HG03558 (cell line): ENCODE measurements at regions not wholly inside any gene's neighbourhood (a gene's known extent, or its start where the extent isn't known, plus 50 kb on each side); places are given as distances from the start of the nearest gene placed in this dataset.
"Not testable (repeated sequence)": the region's sequence is repeated elsewhere in the genome, so short reads cannot be mapped to it uniquely, and the experiment has no call there.

Source experiments
- ATAC-seq: cut with Tn5 transposase; IDR thresholded peaks from one replicate; pipeline ENCODE4 v1.9.1; 2021; ENCODE audit warnings: moderate number of reproducible peaks; ENCODE audit not compliant: unreplicated experiment; ENCODE audit errors: extremely low read depth

DNA sequence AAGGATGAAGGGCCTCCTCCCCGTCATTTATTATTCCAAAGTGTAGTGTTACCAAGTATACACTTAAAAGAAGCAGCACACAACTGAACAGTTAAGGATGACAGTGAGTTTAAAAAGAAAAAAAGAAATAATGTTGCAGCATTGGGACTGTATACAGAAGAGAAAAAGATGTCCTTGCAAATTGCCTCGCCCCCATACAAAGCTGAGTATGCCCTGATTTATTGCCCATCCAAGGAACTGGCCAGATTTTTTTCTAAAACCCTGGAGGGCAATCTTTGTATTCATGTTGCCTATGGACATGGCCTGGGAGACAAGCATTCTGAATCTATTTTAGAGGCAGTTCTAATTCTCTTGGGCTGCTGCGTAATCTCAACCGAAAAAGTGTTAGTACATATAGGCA lies 182.7 kb upstream of the NR4A3 start:
- ATAC-seq = no peak

DNA sequence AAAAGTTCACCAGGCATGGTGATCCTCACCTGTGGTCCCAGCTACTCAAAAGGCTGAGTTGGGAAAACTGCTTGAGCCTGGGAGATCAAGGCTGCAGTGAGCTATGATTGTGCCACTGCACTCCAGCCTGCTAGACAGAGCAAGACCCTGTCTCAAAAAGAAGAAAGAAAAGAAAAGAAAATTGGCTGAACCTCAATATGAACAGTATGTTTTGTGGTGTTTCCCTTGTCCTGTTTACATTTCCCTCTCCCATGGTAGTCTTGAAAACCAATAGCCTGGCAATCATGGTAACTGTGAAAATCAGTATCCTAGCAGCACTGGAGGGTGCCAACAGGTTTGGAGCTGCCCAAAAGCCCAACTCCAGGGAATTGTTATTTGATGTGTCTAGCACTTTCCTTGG lies 174.1 kb upstream of the NR4A3 start:
- ATAC-seq = no peak

DNA sequence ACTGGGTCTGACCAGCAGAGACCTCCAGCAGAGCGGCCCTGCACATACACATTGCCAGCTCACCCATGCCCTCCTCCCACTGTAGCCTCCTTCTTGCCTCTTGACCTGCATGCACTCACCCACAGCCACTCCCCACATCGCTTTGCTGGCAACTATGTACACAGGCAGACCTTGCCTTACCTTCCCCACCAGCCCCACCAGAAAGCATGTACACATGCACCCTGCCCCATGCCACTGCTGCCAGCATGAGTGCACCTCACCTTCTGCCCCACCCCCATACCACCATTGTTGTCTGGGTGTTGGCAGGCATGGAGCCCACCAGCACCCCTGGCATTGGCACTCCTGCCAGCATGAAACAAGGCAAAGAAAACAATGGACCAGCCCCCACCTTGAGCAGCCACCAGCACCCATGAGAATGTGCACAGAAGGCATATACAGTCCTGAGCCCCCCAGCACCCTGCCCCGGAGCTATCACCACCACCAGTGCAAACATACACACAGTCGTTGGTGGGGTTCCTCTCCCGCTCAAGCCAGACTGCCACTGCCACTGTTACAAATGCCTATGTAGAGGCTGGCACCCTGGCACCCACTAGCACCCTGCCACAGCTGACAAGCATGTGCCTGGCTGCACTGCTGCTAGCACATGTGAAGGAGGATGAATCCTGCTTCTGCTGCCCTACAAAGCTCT lies 171.4 kb upstream of the NR4A3 start:
- no peak for ATAC-seq

DNA sequence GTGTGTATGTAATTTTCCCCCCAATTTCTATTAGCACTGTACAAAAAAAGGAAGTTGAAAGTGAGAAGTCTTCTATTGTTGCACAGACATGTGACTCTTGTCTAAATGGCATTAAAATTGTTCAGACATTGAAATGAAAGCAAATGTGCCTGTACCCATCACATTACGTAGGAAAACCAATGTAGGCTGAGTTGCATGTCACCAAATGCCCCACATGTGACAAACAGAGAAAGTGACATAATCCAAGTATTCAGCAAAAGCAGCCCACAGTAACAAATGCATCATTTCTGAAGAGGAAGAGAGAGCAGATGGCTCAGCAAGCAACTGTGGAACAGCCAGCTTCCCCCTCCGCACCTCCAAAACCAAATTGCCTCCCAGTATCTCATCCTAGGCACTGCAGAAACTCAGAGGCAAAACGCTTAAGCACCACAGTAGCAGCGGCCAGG lies 161.5 kb upstream of the NR4A3 start:
- peak; percentile 75 for ATAC-seq

DNA sequence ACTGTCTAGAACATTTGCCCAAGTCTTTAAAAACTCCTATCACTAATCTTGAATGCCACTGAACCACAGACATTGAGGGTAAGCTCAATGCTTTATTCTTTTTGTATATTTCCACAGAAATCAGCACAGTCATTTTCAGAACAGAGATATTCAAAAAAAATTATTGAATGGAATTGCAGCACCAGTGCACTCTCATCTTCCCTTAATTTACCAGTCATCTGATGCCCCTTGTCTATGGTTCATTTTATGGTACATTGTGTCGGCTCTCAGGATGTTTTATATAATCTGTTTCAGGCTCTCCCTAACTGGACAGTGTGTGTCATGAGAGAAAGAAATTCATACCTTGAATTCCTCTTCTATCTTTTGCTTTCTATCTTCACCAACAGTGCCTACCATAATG lies 158.4 kb upstream of the NR4A3 start:
- ATAC-seq = no peak

DNA sequence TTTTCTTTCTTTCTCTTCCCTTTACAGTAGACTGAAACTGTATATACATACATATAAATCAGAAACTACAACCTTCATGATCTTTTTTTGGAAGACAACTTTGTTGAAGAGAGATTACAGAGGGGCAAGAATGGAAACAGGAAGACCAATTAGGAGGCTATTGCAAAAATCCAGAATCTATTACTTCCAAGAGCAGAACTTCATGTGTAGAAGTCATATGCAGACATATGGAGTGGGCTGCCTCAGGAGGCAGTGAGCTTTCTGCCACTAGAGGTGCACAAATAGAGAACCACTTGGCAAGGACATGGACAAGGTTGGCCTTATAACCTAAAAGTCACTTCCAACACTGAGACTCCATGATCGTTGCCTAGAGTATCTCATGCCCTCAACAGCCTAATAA lies 157.8 kb upstream of the NR4A3 start:
- ATAC-seq = no peak

DNA sequence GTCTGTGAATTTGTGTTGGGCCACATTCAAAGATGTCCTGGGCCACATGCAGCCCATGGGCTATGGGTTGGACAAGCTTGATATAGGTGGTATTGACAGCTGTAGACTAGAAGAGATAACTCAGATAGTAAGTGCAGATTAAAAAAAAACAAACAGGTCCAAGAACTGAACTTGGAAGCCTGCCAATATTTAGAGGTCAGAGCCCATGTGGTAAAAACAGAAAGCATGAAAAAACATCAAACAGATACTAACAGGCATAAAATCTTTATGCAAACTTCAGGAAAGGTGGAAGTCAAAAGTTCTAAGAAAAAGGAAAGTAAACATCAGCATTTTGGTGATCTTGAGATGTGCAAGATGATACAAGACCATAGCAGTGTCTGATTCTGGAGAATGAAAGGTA lies 155.1 kb upstream of the NR4A3 start:
- no peak for ATAC-seq

DNA sequence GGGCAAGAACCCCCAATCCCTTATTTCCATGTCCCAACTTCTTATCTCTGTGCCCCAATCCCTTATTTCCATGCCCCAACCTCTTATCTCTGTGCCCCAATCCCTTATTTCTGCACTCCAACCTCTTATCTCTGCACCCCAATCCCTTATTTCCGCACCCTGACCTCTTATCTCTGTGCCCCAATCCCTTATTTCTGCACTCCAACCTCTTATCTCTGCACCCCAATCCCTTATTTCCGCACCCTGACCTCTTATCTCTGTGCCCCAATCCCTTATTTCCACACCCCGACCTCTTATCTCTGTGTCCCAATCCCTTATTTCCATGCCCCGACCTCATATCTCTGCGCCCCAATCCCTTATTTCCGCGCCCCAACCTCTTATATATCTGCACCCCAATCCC lies 150.8 kb upstream of the NR4A3 start:
- not testable (repeated sequence) for ATAC-seq

DNA sequence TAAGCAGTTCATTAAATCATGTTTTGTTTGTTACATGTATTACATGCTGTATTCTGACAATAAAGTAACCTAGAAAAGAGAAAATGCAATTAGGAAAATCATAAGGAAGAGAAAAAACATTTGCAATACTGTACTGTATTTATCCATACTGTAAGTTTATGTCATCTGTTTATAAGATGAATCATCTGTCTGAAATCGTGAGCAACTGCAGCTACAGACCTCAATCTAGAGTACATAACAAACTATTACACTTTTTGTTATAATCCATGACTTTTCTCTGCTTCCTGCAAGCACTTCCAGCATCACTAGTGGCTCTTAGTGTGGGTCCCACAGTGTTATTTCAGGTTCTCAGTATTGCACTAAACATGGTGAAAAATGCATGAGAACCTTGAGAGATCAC lies 144.4 kb upstream of the NR4A3 start:
- no peak for ATAC-seq

DNA sequence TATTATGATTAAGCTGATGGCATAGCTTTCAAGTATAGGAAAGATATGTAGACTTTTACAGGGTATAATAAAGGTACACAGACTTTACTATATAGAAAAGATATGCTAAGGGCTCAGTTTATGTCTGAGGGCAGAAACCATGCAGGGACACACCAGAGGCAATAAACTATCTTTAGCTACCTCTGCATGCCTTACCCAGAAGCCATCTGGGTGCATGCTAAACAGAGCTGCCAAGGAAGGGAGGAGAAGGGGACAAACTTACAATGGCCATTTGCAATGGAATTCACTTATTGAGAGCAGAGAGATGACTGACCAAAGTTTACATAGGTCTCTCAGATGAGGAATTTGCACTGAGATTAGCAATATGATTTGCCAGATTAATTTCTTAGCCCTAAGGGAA lies 143.1 kb upstream of the NR4A3 start:
- ATAC-seq = no peak

DNA sequence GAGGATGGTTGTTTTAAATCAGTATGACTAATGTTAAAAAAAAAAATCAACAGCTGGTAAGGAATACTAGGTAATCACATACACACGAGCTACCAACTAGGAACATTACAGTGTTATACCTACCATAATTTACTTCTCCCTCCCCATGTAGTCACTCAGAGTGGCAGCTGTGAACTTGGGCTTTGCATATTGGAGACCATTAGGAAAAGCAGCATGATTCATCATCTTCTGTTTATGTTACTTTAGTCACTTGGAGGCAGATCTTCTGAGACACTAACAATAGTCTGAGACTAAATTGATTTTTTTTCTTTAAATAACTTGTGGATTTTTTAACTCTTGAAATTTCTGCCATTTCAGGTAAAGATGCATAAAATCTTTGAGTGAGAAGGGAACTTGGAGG lies 141.5 kb upstream of the NR4A3 start:
- no peak for ATAC-seq

DNA sequence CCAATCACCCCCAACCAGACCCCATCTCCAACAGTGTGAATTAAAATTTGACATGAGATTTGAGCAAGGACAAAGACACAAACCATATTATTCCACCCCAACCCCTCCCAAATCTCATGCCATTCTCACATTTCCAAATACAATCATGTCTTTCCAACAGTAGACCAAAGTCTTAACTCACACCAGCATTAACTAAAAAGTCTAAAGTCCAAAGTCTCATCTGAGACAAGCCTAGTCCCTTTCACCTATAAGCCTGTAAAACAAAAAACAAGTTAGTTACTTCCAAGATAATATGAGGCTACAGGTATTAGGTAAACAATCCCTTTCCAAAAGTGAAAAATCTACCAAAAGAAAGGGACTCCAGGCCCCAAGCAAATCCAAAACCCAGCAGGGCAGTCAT lies 140.6 kb upstream of the NR4A3 start:
- no peak for ATAC-seq

DNA sequence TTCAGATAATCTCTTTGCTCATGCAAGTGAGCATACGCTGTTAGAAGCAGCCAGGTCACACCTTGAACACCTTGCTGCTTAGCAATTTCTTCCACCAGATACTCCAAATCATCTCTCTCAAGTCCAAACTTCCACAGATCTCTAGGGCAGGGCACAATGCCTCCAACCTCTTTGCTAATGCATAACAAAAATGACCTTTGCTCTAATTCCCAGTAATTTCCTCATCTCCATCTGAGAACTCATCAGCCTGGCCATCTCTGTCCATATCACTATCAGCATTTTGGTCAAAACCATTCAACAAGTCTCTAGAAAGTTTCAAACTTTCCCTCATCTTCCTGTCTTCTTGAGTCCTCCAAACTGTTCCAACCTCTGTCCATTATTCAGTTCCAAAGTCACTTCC lies 139.3 kb upstream of the NR4A3 start:
- no peak for ATAC-seq

DNA sequence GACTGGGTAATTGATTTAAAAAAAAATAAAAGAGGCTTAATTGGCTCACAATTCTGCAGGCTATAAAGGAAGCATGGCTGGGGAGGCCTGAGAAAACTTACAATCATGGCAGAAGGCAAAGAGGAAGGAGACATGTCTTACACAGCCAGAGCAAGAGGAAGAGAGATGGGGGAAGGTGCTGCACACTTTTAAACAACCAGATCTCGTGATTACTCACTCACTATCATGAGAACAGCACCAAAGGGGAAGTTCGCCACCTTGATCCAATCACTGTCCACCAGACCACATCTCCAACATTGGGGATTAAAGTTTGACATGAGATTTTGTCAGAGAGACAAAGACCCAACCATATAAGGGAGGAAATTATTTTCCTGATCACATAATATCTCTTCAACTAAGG lies 138.8 kb upstream of the NR4A3 start:
- no peak for ATAC-seq

DNA sequence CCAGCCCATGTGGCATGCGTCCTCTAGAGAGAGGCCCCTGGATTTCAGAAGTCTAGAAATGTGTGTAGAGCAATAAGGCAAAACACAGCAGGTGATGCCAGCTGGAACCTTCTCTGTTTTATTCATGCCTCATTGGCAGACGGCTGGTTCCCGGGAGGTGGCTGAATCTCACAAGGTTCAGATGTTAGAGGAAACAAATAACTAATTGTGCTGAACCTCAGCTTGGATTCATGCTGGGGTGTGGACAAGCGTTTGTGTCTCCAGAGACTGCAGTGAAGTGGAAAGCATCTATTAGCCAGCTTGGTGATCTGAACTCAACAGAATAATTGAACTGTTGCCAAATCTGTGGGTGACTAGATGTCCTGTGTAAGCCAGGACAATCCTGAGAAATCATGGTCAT lies 131.1 kb upstream of the NR4A3 start:
- ATAC-seq = no peak

DNA sequence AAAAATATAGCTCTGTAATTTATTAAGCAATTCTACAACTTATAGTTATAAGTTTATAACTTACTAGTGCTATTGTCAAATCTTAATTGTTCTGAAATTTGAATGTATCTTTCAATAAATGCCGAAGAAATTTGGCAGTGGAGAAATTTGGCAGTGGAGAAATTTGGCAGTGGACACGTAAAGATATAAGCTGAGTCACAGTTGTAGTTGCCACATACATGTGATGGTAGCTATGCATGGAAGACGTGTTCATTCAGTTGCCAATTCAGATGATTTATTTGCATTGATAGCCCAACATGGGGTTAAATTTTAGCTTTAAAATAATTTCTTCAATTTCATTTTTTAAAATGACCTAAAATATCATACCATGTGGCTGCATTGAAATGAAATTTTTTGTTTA lies 127.8 kb upstream of the NR4A3 start:
- no peak for ATAC-seq

DNA sequence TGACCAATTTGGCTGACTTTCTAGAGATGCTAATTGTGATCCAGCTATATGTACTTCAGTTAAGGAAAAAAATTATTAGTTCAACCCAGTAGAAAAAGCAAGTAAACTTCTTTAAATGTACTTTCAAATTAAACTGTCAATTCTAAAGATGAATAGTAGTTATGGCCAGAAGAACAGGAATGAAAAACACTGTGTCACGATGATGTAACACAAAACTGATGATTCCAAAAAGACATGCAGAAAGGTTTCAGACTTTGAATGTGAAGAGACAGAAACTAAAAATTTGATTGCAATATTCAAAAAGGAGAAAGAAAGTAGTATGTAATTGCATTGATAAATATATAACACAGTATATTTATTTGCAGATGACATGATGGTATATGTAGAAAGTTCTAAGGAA lies 127.3 kb upstream of the NR4A3 start:
- no peak for ATAC-seq

DNA sequence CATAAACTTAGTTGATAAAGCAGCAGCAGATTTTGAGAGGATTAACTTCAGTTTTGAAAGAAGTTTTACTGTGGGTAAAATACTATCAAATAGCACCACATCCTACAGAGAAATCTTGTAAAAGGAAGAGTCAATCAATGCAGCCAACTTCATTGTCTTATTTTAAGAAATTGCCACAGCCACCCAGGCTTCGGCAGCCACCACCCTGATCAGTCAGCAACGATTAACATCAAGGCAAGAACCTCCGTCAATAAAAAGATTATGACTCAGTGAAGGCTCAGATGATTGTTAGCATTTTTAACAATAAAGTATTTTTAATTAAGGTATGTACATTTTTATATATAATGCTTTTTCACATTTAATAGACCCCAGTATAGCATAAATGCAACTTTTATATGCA lies 122.3 kb upstream of the NR4A3 start:
- ATAC-seq = no peak

DNA sequence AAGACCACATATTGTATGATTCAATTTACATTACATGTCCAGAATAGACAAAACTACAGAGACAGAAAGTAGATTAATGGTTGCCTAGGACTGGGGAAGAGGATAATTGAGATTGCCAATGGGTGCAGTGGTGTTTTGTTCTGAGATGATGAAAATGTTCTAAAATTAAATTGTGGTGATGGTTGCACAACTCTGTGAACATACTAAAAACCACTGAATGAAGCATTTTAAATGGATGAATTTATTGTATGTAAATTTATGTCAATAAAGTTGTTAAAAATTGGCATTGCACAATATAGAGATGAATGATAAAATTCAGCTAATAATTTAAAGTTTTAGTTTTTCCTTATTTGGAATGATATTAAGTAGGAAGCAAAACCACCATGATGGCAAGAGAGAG lies 109.5 kb upstream of the NR4A3 start:
- ATAC-seq = no peak

DNA sequence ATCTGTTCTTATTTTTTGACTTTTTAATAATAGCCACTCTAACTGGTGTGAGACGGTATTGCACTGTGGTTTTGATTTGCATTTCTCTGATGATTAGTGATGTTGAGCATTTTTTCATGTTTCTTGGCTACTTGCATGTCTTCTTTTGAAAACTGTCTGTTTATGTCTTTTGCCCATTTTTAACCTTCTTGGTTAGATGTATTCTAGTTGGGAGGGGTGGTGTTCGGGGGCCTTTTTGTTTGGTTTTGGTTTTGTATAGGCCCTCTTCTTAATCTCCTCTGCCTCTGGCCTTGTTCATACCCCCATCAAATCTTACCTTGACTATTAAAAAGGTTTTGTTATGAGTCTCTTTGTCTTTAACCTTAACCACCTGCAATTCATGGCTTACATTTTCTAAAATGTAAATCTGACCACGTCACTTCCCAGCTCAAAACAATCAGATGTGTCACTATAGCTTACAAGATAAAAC lies 107.8 kb upstream of the NR4A3 start:
- ATAC-seq = no peak

DNA sequence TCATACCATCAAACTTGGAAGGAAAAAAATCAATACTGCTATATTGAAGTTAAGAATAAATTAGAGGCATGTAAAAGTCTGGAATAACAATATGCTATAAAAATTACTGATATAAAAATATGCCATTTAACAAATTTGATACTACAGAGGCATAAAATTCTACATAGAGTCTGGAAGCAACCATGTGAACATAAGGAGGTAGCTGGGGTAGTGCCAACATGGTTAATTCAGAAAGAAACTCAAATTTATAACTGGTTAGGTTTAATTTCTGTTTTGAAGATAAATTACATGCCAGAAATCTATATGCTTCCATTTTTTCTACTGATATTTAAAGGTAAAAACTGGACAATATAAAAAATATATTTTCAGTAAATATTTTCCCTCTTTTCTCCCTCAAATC lies 103.1 kb upstream of the NR4A3 start:
- no peak for ATAC-seq

DNA sequence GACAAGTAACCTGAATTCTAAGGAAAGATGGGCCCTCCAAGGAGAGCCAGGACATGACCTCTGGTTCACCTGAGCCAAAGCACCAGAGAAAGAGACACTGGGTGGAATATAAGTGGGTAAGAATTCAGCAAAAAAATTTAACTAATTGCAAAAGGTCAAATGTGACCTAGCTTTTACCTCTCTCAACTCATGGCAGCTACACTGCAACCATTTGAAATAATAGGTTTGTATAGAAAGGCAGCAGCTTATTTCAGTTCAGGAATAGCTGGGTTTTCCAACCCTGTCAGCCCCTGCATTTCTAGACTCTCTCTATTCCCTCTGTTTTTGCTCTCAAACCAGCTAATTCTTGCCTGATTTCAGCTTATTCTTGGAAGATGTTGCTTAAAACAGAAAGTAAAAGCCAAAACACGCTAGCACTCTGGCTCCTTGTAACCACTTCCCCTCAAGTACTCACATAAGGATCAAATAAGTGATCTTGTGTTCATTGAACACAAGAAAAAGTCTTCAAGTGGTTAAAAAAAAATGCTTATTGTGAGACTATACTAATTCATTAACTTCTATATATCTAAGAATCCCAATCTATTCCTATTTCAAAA lies 101.1 kb upstream of the NR4A3 start:
- ATAC-seq = no peak
